ENCODE measurements at regions not wholly inside any gene's neighbourhood (a gene's known extent, or its start where the extent isn't known, plus 50 kb on each side); places are given as distances from the start of the nearest gene placed in this dataset.

DNA sequence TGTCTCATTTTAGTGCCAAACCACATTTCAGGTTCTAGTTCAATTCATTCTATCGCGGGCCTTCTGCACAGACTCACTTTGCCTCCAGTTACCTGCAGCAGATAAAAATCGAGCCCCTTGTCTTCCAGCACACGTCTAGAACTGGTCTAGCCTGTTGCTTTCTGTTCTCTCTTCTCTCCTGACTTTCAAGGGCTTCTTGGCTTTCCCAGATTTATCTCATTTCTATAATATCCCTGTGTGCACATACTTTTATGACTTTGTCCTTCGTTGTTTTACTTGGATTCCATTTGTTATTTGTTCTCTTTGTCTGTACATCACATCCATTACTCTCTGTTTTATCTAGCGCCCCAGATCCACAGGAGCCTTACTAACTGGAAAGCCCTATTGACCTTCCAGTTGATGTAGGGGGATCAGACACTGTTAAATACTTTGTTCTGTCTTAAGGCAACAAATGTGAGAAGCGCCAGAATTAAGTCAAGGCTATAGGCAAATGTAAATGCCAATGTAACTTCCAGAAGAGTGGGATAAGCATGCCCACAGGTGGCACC, 284.5 kb upstream of the ADGRL4 start:
- H3K27ac ChIP-seq, result no peak overlapping the region
- intact Hi-C loops (cut with DNase I; ENCODE audit: low total_unique reads), result no loop called here
- H3K4me1 ChIP-seq, result peaks cover 0 to 27% (median 3%) of the 10 kb centered on the region in 4 donors
- H3K36me3 ChIP-seq, result no peaks in the 10 kb centered on the region
- no peak overlapping the region for H3K4me3 ChIP-seq
- H3K27me3 ChIP-seq, result no peaks in the 10 kb centered on the region
- TF ChIP-seq, protein P1, sequence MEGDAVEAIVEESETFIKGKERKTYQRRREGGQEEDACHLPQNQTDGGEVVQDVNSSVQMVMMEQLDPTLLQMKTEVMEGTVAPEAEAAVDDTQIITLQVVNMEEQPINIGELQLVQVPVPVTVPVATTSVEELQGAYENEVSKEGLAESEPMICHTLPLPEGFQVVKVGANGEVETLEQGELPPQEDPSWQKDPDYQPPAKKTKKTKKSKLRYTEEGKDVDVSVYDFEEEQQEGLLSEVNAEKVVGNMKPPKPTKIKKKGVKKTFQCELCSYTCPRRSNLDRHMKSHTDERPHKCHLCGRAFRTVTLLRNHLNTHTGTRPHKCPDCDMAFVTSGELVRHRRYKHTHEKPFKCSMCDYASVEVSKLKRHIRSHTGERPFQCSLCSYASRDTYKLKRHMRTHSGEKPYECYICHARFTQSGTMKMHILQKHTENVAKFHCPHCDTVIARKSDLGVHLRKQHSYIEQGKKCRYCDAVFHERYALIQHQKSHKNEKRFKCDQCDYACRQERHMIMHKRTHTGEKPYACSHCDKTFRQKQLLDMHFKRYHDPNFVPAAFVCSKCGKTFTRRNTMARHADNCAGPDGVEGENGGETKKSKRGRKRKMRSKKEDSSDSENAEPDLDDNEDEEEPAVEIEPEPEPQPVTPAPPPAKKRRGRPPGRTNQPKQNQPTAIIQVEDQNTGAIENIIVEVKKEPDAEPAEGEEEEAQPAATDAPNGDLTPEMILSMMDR (IDR thresholded peaks at IDR 0.05), result no peak
- DNase-seq, result no peak
- H3K9me3 ChIP-seq, result no peaks in the 10 kb centered on the region

DNA sequence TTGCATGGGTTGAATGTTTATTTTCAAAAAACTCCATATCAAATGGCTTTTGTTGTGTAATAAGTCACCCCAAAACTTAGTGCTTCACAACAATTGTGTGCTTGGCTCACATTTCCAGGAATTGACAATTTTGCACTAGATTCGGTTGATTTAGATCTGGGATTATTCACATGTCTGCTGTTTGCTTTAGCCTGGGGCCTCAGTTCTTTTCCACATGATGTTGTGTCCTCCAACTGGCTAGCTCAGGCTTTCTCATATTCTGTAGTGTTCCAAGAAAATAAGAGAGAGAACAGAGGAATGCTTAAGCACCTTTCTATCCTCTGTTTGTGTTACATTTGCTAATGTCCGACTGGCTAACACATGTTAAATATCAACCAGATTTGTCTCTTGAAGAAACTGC, 281.5 kb upstream of the ADGRL4 start:
- Histone ChIP-seq H3K4me1 (peaks cover 0 to under 1% (median 0%) of the 10 kb centered on the region in 4 donors), H3K27ac (no peak overlapping the region), H3K4me3 (no peak overlapping the region), H3K27me3 (no peaks in the 10 kb centered on the region), H3K9me3 (no peaks in the 10 kb centered on the region), H3K36me3 (no peaks in the 10 kb centered on the region)
- TF ChIP-seq, protein P1 (IDR thresholded peaks at IDR 0.05), result no peak
- intact Hi-C loops (cut with DNase I; ENCODE audit: low total_unique reads), result no loop called here
- no peak for DNase-seq

DNA sequence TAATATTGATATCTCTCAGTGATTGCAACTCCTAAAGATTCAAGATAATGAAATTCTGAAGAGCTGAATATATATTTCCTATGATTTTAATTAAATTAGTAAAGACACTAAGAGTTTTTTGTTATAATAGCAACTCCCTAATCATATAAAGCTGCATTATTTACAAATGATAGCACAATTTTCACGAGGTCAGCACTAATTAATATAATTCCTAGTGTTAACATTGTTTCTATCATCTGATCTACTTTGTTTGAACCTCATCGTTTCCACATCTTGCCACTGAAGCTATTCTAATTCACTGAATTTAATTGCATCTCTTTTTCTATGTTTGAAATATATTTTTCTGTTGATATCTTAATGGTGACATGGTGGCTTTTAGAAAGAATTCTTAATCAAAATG, 279.1 kb upstream of the ADGRL4 start:
- Histone ChIP-seq H3K27ac (no peak overlapping the region), H3K9me3 (no peaks in the 10 kb centered on the region), H3K27me3 (no peaks in the 10 kb centered on the region), H3K36me3 (no peaks in the 10 kb centered on the region), H3K4me1 (no peaks in the 10 kb centered on the region), H3K4me3 (no peak overlapping the region)
- DNase-seq, result no peak
- TF ChIP-seq, protein P1 (IDR thresholded peaks at IDR 0.05), result no peak
- intact Hi-C loops (cut with DNase I; ENCODE audit: low total_unique reads), result no loop called here

DNA sequence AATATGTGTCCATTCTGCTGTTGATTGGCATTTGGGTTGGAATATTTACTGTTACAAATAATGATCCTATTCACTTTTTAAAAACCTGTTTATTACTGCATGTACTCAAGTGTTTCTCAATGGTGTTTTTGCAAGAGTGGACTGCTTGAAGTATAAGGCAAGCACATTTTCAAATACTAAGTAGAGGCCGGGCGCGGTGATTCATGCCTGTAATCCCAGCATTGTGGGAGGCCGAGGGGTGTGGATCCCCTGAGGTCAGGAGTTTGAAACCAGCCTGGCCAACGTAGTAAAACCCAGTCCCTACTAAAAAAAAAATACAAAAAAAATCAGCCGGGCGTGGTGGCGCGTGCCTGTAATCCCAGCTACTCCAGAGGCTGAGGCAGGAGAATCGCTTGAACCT, 276.9 kb upstream of the ADGRL4 start:
- Histone ChIP-seq H3K36me3 (no peaks in the 10 kb centered on the region), H3K27ac (no peak overlapping the region), H3K9me3 (no peaks in the 10 kb centered on the region), H3K27me3 (no peaks in the 10 kb centered on the region), H3K4me1 (no peaks in the 10 kb centered on the region), H3K4me3 (no peak overlapping the region)
- DNase-seq, result no peak
- intact Hi-C loops (cut with DNase I; ENCODE audit: low total_unique reads), result no loop called here
- TF ChIP-seq, protein P1 (IDR thresholded peaks at IDR 0.05), result no peak

DNA sequence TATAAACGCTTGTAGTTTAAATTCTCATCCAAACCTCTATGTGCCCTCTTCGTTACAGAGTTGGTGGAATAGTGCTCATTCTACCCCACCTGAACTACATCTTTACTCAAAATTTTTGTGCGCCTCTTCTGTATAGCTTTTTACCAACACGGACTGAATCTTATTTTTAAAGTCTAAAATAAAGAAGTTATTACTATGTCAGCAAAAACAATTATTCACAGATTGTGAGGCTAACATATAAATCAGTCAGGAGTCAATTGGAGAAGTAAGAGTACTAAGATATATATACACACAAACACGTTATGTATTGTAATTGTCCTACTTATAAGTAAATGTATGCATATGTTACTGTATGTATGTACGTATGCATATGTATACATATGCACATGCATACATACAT, 274.9 kb upstream of the ADGRL4 start:
- no peaks in the 10 kb centered on the region for H3K9me3 ChIP-seq
- no peaks in the 10 kb centered on the region for H3K27me3 ChIP-seq
- H3K27ac ChIP-seq, result no peak overlapping the region
- H3K4me1 ChIP-seq, result no peaks in the 10 kb centered on the region
- no peaks in the 10 kb centered on the region for H3K36me3 ChIP-seq
- no peak for DNase-seq
- intact Hi-C loops (cut with DNase I; ENCODE audit: low total_unique reads), result no loop called here
- no peak overlapping the region for H3K4me3 ChIP-seq
- TF ChIP-seq, protein P1 (IDR thresholded peaks at IDR 0.05), result no peak

DNA sequence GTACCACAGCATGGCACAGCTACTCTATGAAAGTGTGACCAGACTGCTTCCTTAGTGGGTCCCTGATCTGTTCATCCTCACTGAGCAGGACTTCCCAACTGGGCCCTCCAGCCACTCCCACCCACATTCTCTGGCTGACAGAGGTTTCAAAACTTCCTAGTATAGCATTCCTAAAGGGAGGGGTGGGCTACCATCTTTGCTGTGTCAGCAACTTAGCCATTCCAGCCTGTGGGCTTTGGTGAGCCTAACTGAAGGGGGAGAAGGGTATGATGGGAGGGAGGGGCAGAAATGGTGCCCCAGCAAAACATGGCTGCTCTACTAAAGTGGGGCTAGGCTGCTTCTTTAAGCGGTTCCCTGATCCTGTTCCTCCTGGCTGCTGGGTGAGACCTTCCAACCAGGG, 265.2 kb upstream of the ADGRL4 start:
- intact Hi-C loops (cut with DNase I; ENCODE audit: low total_unique reads), result no loop called here
- Histone ChIP-seq H3K9me3 (peaks cover 4 to 10% (median 4%) of the 10 kb centered on the region in 3 donors), H3K4me3 (no peak overlapping the region), H3K27ac (no peak overlapping the region), H3K36me3 (no peaks in the 10 kb centered on the region), H3K4me1 (no peaks in the 10 kb centered on the region), H3K27me3 (no peaks in the 10 kb centered on the region)
- DNase-seq, result no peak
- TF ChIP-seq, protein P1 (IDR thresholded peaks at IDR 0.05), result no peak

Data from tibial artery (tissue), 4 donors.